ENCODE measurements at regions not wholly inside any gene's neighbourhood (a gene's known extent, or its start where the extent isn't known, plus 50 kb on each side); places are given as distances from the start of the nearest gene placed in this dataset.

DNA sequence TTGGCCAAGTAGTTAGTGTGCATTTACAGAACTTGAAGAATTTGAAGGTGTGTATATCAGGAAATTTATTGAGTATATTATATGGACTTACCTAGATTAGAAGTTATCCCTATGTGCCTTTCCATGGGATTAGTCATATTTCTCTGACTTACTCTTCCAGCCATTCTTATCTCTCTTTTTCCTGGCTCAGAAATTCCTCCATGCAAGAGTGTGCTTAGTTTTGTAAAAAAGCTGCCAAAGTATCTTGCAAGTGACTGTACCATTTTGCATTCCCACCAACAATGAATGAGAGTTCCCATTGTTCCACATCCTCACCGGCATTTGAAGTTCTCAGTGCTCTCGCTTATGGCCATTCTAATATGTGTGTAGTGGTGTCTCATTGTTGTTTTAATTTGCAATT is 82.2 kb upstream of the GUCA2B start:
- TF ChIP-seq, protein P1, sequence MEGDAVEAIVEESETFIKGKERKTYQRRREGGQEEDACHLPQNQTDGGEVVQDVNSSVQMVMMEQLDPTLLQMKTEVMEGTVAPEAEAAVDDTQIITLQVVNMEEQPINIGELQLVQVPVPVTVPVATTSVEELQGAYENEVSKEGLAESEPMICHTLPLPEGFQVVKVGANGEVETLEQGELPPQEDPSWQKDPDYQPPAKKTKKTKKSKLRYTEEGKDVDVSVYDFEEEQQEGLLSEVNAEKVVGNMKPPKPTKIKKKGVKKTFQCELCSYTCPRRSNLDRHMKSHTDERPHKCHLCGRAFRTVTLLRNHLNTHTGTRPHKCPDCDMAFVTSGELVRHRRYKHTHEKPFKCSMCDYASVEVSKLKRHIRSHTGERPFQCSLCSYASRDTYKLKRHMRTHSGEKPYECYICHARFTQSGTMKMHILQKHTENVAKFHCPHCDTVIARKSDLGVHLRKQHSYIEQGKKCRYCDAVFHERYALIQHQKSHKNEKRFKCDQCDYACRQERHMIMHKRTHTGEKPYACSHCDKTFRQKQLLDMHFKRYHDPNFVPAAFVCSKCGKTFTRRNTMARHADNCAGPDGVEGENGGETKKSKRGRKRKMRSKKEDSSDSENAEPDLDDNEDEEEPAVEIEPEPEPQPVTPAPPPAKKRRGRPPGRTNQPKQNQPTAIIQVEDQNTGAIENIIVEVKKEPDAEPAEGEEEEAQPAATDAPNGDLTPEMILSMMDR (IDR thresholded peaks at IDR 0.05): no peak
- TF ChIP-seq POLR2A (IDR thresholded peaks at IDR 0.05) (no peak), POLR2AphosphoS5 (IDR thresholded peaks at IDR 0.05; ENCODE audit: insufficient read depth in 1 of 2, low read depth in 1 of 2) (no peak)
